BE2C (cell line): ENCODE measurements at regions not wholly inside any gene's neighbourhood (a gene's known extent, or its start where the extent isn't known, plus 50 kb on each side); places are given as distances from the start of the nearest gene placed in this dataset.

Source experiments
- DNase-seq: peaks from one replicate; pipeline ENCODE4 v3.0.0-alpha.2; 2020
- H3K27me3 ChIP-seq: fragments of 250-450 bp; sonication (Bioruptor Pico); 2 replicates; pipeline ENCODE4 v1.5.1; 2020; ENCODE audit warnings: mild to moderate bottlenecking
- H3K36me3 ChIP-seq: fragments of 250-450 bp; sonication (Bioruptor Pico); 2 replicates; pipeline ENCODE4 v1.5.1; 2020; ENCODE audit warnings: mild to moderate bottlenecking
- H3K4me1 ChIP-seq: fragments of 250-450 bp; sonication (Bioruptor Pico); 2 replicates; pipeline ENCODE4 v1.5.1; 2020
- H3K4me3 ChIP-seq: 2 replicates; pipeline ENCODE4 v1.5.1; 2011; ENCODE audit warnings: low read depth, low read length
- H3K9me3 ChIP-seq: fragments of 250-450 bp; sonication (Bioruptor Pico); 2 replicates; pipeline ENCODE4 v1.5.1; 2020
- TF ChIP-seq, protein P1 (sequence below): IDR thresholded peaks from 2 replicates; pipeline ENCODE4 v1.5.1; 2012; ENCODE audit warnings: mild to moderate bottlenecking, low read depth, low read length

DNA sequence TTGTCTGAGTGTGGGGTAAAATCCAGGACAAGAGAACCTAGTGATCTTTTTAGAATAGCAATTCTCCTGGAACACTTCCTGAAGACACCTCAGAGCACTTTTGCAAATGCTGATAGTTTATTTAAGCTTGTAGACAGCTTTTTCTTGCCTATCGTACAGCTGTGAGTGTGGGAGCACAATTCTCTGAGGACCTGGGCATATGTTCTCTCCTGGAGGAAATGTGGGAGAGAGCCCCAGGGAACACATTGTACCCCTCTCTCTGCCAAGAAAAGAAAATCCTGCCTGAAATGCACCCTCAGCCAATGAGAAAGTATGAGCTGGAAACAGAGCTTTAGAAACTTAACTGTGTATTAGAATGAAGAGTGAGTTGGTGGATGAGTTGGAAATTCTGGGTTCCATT is 308.3 kb upstream of the SEMA6D start:
- Histone ChIP-seq H3K36me3 (no peaks in the 10 kb centered on the region), H3K27me3 (no peaks in the 10 kb centered on the region), H3K4me3 (no peak overlapping the region), H3K9me3 (no peaks in the 10 kb centered on the region), H3K4me1 (peaks cover 25% of the 10 kb centered on the region)
- TF ChIP-seq, protein P1, sequence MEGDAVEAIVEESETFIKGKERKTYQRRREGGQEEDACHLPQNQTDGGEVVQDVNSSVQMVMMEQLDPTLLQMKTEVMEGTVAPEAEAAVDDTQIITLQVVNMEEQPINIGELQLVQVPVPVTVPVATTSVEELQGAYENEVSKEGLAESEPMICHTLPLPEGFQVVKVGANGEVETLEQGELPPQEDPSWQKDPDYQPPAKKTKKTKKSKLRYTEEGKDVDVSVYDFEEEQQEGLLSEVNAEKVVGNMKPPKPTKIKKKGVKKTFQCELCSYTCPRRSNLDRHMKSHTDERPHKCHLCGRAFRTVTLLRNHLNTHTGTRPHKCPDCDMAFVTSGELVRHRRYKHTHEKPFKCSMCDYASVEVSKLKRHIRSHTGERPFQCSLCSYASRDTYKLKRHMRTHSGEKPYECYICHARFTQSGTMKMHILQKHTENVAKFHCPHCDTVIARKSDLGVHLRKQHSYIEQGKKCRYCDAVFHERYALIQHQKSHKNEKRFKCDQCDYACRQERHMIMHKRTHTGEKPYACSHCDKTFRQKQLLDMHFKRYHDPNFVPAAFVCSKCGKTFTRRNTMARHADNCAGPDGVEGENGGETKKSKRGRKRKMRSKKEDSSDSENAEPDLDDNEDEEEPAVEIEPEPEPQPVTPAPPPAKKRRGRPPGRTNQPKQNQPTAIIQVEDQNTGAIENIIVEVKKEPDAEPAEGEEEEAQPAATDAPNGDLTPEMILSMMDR: no peak
- DNase-seq: no peak

DNA sequence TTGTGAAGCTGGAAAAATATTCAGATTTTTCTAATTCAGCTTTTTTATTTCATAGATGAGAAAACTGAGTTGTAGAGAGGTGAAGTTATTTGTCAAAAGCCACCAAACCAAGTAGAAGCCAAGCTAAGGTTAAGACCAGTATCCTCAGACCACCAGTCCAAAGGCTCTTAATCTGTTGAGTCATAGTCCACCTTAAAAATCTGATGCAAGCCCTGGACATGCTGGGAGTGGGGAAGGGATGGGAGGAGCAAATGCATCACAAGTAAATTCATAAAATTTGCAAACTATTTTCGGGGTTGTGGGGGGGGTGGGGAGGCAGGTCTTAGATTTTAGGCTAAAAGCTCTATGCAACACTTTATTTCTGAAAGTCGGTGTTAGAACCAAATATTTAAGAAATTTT is 307.7 kb upstream of the SEMA6D start:
- H3K27me3 ChIP-seq: no peaks in the 10 kb centered on the region
- no peaks in the 10 kb centered on the region for H3K36me3 ChIP-seq
- no peak for DNase-seq
- peaks cover 30% of the 10 kb centered on the region for H3K4me1 ChIP-seq
- H3K9me3 ChIP-seq: no peaks in the 10 kb centered on the region
- TF ChIP-seq, protein P1: no peak
- no peak overlapping the region for H3K4me3 ChIP-seq

DNA sequence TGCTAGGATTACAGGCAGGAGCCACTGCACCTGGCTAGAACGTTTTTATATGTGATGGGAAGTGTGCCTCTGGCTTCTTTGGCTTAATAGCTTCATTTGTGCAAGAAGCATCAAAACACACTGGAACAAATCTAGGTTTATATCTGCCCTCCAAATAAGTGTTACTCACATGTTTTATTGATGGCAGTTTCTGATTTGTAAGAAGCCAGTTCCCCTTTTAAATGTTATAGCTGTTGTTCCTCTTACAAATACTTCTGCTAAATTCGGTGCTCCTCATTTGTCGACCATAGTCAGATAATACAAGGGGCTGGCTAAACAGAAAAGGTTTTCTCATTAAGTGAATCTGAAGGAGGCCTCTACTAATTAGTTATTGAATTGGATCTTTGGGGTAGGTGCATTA is 307.1 kb upstream of the SEMA6D start:
- no peak for DNase-seq
- H3K4me3 ChIP-seq: no peak overlapping the region
- TF ChIP-seq, protein P1: no peak
- no peaks in the 10 kb centered on the region for H3K36me3 ChIP-seq
- H3K27me3 ChIP-seq: no peaks in the 10 kb centered on the region
- H3K9me3 ChIP-seq: no peaks in the 10 kb centered on the region
- H3K4me1 ChIP-seq: peaks cover 35% of the 10 kb centered on the region

DNA sequence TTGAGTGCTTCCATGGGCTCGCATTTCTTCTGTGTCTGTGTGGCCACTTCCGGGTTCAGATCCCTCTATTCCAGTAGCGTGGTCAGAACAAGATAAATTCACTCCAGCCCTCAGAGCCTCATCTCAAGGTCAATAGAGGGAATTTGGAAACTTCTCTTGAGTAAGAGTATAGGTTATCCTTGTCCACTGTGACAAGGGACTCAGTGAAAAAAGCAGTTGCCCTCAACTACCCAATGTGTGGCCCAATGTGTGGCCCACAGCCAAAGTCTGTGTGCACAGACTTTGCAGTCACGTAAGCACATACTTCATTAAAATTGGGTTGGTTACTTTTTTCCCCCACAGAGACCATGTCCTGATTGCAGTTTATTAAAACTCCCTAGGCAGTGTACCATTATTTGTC is 305.6 kb upstream of the SEMA6D start:
- peaks cover 47% of the 10 kb centered on the region for H3K4me1 ChIP-seq
- DNase-seq: no peak
- peak overlapping the region; percentile 11; the same call in 1 of the 2 replicates for H3K4me3 ChIP-seq
- no peaks in the 10 kb centered on the region for H3K36me3 ChIP-seq
- TF ChIP-seq, protein P1: no peak
- no peaks in the 10 kb centered on the region for H3K9me3 ChIP-seq
- H3K27me3 ChIP-seq: no peaks in the 10 kb centered on the region

DNA sequence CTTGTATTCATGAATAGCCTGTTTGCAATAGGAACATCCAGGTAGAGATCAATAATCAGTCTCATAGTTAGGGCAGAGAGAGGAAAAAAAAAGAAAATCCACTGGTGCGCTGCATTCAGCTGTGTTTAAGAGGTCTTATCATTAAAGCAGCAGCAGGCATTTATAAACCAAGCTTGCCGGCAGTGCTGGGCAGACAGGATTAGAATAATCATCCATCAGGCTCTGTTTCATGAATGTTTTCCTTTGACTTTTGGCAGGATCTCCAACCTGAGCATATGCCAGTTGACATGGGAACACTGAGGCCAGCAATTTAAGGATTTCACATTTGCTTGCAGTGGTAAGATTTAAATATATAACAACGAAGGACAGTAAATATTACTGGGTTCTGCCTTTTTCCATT is 305.2 kb upstream of the SEMA6D start:
- Histone ChIP-seq H3K36me3 (no peaks in the 10 kb centered on the region), H3K9me3 (no peaks in the 10 kb centered on the region), H3K4me1 (peaks cover 47% of the 10 kb centered on the region), H3K27me3 (no peaks in the 10 kb centered on the region), H3K4me3 (peak overlapping the region; percentile 16; the same call in 1 of the 2 replicates)
- TF ChIP-seq, protein P1: no peak
- peak; percentile 56 for DNase-seq

DNA sequence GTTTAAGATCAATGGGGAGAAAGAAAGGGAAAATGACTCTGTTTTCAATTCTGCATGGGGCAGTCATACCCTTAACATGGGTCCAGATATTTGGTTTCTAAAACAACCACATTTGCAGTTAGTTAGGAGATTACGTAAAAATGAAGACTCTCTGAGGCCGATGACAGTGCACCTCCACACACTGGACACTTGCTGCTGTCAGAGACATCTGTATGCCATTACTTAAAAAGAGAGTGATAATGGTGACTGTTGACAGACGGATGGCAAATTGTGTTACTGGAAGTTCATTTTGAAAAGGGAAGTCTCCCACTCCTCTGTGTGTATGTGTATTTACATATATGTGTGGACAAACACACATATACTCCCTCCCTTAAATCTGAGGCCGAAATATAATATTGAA is 304.5 kb upstream of the SEMA6D start:
- TF ChIP-seq, protein P1: no peak
- Histone ChIP-seq H3K9me3 (no peaks in the 10 kb centered on the region), H3K4me1 (peaks cover 47% of the 10 kb centered on the region), H3K4me3 (peak overlapping the region; percentile 16; the same call in 1 of the 2 replicates), H3K36me3 (no peaks in the 10 kb centered on the region), H3K27me3 (no peaks in the 10 kb centered on the region)
- peak; percentile 15 for DNase-seq
